ENCODE measurements at regions not wholly inside any gene's neighbourhood (a gene's known extent, or its start where the extent isn't known, plus 50 kb on each side); places are given as distances from the start of the nearest gene placed in this dataset.

GRCh38 chr13:79811170-79811569 lies 330.2 kb downstream of the NDFIP2 start:
- Mint-ChIP-seq H3K27ac (peak overlapping the region; percentile 34 to 77 (median 49)), H3K27me3 (ENCODE audit: low read depth) (peaks cover 6% of the 10 kb centered on the region)

DNA sequence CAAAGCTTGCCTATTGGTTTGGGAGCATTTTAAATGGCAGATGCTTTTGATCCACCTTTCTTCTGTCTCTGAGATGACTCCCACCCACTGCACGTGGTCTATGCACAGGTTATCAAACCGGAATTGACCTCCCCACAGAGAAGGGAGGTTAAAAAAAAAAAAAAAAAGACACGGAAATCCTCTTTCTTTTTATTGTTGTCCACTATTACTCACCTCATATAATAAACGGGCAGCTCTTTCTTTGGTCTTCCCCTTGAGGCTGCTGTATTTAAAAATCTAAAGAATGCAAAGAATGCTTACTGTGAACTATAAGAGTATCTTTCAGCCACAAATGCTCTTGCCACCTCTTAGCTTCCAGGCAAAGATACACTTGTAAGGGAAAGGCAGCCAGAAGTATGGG lies 329.7 kb downstream of the NDFIP2 start:
- TF ChIP-seq, protein P1, sequence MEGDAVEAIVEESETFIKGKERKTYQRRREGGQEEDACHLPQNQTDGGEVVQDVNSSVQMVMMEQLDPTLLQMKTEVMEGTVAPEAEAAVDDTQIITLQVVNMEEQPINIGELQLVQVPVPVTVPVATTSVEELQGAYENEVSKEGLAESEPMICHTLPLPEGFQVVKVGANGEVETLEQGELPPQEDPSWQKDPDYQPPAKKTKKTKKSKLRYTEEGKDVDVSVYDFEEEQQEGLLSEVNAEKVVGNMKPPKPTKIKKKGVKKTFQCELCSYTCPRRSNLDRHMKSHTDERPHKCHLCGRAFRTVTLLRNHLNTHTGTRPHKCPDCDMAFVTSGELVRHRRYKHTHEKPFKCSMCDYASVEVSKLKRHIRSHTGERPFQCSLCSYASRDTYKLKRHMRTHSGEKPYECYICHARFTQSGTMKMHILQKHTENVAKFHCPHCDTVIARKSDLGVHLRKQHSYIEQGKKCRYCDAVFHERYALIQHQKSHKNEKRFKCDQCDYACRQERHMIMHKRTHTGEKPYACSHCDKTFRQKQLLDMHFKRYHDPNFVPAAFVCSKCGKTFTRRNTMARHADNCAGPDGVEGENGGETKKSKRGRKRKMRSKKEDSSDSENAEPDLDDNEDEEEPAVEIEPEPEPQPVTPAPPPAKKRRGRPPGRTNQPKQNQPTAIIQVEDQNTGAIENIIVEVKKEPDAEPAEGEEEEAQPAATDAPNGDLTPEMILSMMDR (IDR thresholded peaks at IDR 0.05; ENCODE audit: unreplicated experiment in 3 of 3): no peak
- Mint-ChIP-seq H3K27me3 (ENCODE audit: low read depth) (peaks cover 8% of the 10 kb centered on the region), H3K4me1 (peaks cover 27% of the 10 kb centered on the region), H3K27ac (peak overlapping the region; percentile 34 to 77 (median 49)), H3K36me3 (ENCODE audit: low read depth) (no peaks in the 10 kb centered on the region), H3K9me3 (peaks cover 3% of the 10 kb centered on the region), H3K4me3 (no peak overlapping the region)

More at GRCh38 chr13:79811170-79811569, 330.2 kb downstream of the NDFIP2 start:
- peaks cover 27% of the 10 kb centered on the region for H3K4me1 Mint-ChIP-seq
- peaks cover 3% of the 10 kb centered on the region for H3K9me3 Mint-ChIP-seq
- no peaks in the 10 kb centered on the region for H3K36me3 Mint-ChIP-seq (ENCODE audit: low read depth)
- H3K4me3 Mint-ChIP-seq: no peak overlapping the region
- TF ChIP-seq, protein P1 (IDR thresholded peaks at IDR 0.05; ENCODE audit: unreplicated experiment in 3 of 3): no peak

DNA sequence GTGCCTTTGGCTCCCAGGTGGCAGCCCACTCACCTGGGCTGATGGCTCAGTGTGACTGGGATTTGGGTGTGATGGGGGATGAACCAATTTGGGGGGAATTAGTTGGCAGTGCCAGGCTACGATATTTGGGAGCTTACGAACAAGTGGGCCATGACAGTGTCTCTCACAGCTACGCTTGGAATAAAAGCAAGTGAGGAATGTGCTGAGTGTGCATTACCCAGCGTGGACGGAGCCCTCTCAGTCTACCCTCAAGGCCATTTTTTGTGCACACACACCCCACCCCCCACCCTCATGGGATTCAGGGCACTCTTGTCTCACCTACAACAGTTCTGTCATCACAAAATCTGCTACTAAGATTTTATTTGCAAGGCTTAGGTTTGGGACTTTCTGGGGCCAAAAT lies 329.1 kb downstream of the NDFIP2 start:
- Mint-ChIP-seq H3K9me3 (peaks cover under 1% of the 10 kb centered on the region), H3K4me3 (no peak overlapping the region), H3K36me3 (ENCODE audit: low read depth) (no peaks in the 10 kb centered on the region), H3K4me1 (peaks cover 32% of the 10 kb centered on the region), H3K27ac (peak overlapping the region; percentile 34 to 77 (median 49)), H3K27me3 (ENCODE audit: low read depth) (peaks cover 8% of the 10 kb centered on the region)
- TF ChIP-seq, protein P1 (IDR thresholded peaks at IDR 0.05; ENCODE audit: unreplicated experiment in 3 of 3): no peak

DNA sequence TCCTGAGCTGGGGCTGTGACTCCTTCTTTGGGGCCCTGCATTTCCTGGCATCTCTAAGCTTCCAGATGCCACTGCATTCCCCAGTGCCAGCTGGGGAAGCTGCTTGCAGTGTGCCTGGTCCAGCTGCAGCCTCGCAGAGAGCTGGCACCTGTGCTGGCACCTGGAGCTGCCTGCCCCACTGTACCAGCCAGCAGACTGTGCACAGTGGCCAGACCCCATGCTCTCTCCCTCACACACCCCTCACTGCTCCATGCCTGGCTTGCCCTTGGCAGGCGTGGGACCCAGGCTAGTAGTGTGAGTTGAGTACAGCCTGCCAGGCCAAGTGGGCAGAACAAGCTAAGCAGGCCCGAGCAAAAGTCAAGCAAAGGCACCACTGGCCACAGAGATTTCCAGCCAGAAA lies 327.5 kb downstream of the NDFIP2 start:
- Mint-ChIP-seq H3K27me3 (ENCODE audit: low read depth) (peaks cover 8% of the 10 kb centered on the region), H3K4me1 (peaks cover 40% of the 10 kb centered on the region), H3K36me3 (ENCODE audit: low read depth) (no peaks in the 10 kb centered on the region), H3K9me3 (no peaks in the 10 kb centered on the region), H3K27ac (no peak overlapping the region), H3K4me3 (no peak overlapping the region)
- TF ChIP-seq, protein P1 (IDR thresholded peaks at IDR 0.05; ENCODE audit: unreplicated experiment in 3 of 3): no peak

DNA sequence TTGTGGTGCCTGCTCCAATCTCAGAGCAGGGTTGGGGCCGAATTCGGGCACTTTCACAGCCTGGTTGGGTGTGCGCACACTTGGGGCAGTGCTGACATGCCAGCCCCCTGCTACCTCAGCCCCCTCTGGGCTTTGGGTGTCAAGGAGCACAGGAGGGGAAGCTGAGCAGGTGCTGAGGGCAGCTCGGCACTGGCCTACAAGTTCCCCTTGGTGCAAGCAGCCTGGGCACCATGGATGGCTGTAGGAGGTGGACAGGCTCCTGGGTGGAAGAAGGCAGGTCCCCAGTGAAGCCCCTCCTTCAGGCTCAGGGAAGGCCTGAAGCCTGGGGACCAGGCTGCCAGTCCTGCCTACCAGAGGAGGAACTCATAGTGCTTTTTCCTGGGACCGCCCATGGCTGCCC lies 326.6 kb downstream of the NDFIP2 start:
- no peak overlapping the region for H3K27ac Mint-ChIP-seq
- peaks cover 50% of the 10 kb centered on the region for H3K4me1 Mint-ChIP-seq
- no peaks in the 10 kb centered on the region for H3K9me3 Mint-ChIP-seq
- no peak overlapping the region for H3K4me3 Mint-ChIP-seq
- TF ChIP-seq, protein P1 (IDR thresholded peaks at IDR 0.05; ENCODE audit: unreplicated experiment in 3 of 3): no peak
- H3K27me3 Mint-ChIP-seq (ENCODE audit: low read depth): peaks cover 8% of the 10 kb centered on the region
- H3K36me3 Mint-ChIP-seq (ENCODE audit: low read depth): no peaks in the 10 kb centered on the region

- Mint-ChIP-seq H3K27ac (no peak overlapping the region), H3K4me1 (peaks cover 53% of the 10 kb centered on the region), H3K4me3 (no peak overlapping the region), H3K36me3 (ENCODE audit: low read depth) (no peaks in the 10 kb centered on the region), H3K9me3 (no peaks in the 10 kb centered on the region), H3K27me3 (ENCODE audit: low read depth) (peaks cover 8% of the 10 kb centered on the region)
- TF ChIP-seq, protein P1 (IDR thresholded peaks at IDR 0.05; ENCODE audit: unreplicated experiment in 3 of 3): no peak
Observed at GRCh38 chr13:79806821-79807220, 325.9 kb downstream of the NDFIP2 start.

Data from nephron (organoid).